HL-60 (cell line): ENCODE measurements at regions not wholly inside any gene's neighbourhood (a gene's known extent, or its start where the extent isn't known, plus 50 kb on each side); places are given as distances from the start of the nearest gene placed in this dataset.

ENCODE experiments used
- DNase-seq, 2 experiments: peaks; one replicate each; pipeline ENCODE4 v3.0.0-alpha.2; 2010 to 2020; ENCODE audit warnings: low read depth in 1 of 2, low spot score in 1 of 2
- H3K27ac ChIP-seq: fragments of 250-450 bp; sonication (Bioruptor Pico); replicated peaks from 2 replicates; pipeline ENCODE4 v1.5.1; 2020; ENCODE audit warnings: mild to moderate bottlenecking, moderate library complexity
- H3K27me3 ChIP-seq: fragments of 250-450 bp; sonication (Bioruptor Pico); 2 replicates; pipeline ENCODE4 v1.5.1; 2021; ENCODE audit warnings: mild to moderate bottlenecking, moderate library complexity; ENCODE audit not compliant: insufficient read depth, poor library complexity, severe bottlenecking
- H3K4me3 ChIP-seq: replicated peaks from 2 replicates; pipeline ENCODE4 v1.5.1; 2011; ENCODE audit warnings: mild to moderate bottlenecking, control low read depth, low read length; ENCODE audit not compliant: insufficient read depth
- GABPA ChIP-seq: IDR thresholded peaks from 2 replicates; pipeline ENCODE4 v1.6.1; 2012; ENCODE audit warnings: low read depth
- POLR2AphosphoS5 ChIP-seq: IDR thresholded peaks from 2 replicates; pipeline ENCODE4 v1.6.1; 2012; ENCODE audit warnings: low read depth
- SPI1 ChIP-seq: IDR thresholded peaks from 2 replicates; pipeline ENCODE4 v1.6.1; 2012; ENCODE audit warnings: low read depth, mild to moderate bottlenecking, borderline replicate concordance
- TF ChIP-seq, protein P1 (sequence below): IDR thresholded peaks from one replicate; pipeline ENCODE4 v1.5.1; 2011; ENCODE audit warnings: low read length, control low read depth, inconsistent platforms; ENCODE audit not compliant: insufficient read depth
- TF ChIP-seq, protein P2 (sequence below): IDR thresholded peaks from 2 replicates; pipeline ENCODE4 v1.6.1; 2012; ENCODE audit warnings: low read depth; ENCODE audit not compliant: insufficient replicate concordance

- TF ChIP-seq, protein P1, sequence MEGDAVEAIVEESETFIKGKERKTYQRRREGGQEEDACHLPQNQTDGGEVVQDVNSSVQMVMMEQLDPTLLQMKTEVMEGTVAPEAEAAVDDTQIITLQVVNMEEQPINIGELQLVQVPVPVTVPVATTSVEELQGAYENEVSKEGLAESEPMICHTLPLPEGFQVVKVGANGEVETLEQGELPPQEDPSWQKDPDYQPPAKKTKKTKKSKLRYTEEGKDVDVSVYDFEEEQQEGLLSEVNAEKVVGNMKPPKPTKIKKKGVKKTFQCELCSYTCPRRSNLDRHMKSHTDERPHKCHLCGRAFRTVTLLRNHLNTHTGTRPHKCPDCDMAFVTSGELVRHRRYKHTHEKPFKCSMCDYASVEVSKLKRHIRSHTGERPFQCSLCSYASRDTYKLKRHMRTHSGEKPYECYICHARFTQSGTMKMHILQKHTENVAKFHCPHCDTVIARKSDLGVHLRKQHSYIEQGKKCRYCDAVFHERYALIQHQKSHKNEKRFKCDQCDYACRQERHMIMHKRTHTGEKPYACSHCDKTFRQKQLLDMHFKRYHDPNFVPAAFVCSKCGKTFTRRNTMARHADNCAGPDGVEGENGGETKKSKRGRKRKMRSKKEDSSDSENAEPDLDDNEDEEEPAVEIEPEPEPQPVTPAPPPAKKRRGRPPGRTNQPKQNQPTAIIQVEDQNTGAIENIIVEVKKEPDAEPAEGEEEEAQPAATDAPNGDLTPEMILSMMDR: no peak
- no peak for TF ChIP-seq SPI1
- TF ChIP-seq, protein P2, sequence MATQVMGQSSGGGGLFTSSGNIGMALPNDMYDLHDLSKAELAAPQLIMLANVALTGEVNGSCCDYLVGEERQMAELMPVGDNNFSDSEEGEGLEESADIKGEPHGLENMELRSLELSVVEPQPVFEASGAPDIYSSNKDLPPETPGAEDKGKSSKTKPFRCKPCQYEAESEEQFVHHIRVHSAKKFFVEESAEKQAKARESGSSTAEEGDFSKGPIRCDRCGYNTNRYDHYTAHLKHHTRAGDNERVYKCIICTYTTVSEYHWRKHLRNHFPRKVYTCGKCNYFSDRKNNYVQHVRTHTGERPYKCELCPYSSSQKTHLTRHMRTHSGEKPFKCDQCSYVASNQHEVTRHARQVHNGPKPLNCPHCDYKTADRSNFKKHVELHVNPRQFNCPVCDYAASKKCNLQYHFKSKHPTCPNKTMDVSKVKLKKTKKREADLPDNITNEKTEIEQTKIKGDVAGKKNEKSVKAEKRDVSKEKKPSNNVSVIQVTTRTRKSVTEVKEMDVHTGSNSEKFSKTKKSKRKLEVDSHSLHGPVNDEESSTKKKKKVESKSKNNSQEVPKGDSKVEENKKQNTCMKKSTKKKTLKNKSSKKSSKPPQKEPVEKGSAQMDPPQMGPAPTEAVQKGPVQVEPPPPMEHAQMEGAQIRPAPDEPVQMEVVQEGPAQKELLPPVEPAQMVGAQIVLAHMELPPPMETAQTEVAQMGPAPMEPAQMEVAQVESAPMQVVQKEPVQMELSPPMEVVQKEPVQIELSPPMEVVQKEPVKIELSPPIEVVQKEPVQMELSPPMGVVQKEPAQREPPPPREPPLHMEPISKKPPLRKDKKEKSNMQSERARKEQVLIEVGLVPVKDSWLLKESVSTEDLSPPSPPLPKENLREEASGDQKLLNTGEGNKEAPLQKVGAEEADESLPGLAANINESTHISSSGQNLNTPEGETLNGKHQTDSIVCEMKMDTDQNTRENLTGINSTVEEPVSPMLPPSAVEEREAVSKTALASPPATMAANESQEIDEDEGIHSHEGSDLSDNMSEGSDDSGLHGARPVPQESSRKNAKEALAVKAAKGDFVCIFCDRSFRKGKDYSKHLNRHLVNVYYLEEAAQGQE: no peak
- TF ChIP-seq POLR2AphosphoS5: no peak
- no peak for TF ChIP-seq GABPA
- no peaks in the 10 kb centered on the region for H3K27me3 ChIP-seq
- H3K4me3 ChIP-seq: no peak overlapping the region
- no peak for DNase-seq
- no peak overlapping the region for H3K27ac ChIP-seq
These were observed 66.7 kb upstream of the INCENP start for GRCh38 chr11:62057069-62057468.

GRCh38 chr11:62055970-62056369 lies 67.8 kb upstream of the INCENP start:
- Histone ChIP-seq H3K27me3 (no peaks in the 10 kb centered on the region), H3K4me3 (no peak overlapping the region), H3K27ac (no peak overlapping the region)
- DNase-seq: no peak
- TF ChIP-seq, protein P1: no peak
- TF ChIP-seq SPI1: no peak
- no peak for TF ChIP-seq POLR2AphosphoS5
- TF ChIP-seq, protein P2: no peak
- no peak for TF ChIP-seq GABPA

DNA sequence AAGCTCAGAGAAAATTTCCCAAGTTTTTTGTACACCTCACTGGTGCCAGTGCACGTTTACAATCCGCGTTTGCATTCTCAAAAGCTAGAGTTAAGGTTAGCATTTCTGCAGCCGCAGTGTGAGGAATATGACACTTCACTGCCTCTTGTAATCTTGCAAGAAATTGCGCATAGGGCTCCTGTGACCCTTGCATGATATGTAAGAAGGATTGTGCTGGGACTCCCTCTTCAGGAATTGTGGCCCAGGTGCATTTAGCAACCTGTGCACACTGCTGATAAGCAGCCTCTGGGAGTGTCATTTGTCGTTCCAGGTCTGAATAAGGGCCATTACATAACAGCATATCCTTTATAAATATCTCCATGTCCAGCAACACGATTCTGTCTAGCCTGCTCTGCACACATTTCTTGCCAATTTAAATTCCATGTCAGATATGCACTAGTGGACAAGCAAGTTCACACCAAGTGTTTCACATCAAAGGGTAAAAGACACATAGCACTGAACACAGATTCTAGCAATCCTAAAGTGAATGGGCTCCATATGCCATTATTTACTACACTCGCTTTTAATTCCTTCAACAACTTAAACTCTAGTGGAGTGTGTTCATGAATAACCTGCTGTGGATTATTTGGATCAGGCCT lies 69.2 kb upstream of the INCENP start:
- Histone ChIP-seq H3K27me3 (no peaks in the 10 kb centered on the region), H3K27ac (no peak overlapping the region), H3K4me3 (no peak overlapping the region)
- peak in 1 of 2 experiments; percentile 23 for DNase-seq
- TF ChIP-seq SPI1 (no peak), POLR2AphosphoS5 (no peak), GABPA (no peak)
- TF ChIP-seq, protein P1: no peak
- TF ChIP-seq, protein P2: no peak
